ENCODE measurements at regions not wholly inside any gene's neighbourhood (a gene's known extent, or its start where the extent isn't known, plus 50 kb on each side); places are given as distances from the start of the nearest gene placed in this dataset.

DNA sequence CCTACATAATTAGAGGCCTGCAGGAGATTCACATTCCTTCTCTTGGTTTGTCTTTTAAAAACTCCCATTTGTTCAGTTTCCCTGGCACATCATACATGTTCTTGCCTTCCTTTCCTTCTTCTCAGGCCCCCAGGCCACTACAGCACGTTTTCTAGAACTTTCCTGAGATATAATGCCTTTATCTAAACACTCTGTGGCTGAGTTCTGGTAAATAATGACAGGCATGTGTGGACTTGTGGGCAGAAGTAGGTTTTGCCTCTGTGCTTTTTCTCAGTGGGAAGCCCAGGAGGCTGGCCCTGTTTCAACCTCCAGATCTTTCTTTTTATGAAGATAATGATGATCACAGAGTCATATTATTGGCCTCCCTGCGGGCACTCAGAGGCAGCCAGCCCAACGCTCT is 117.2 kb downstream of the TMX1 start:
- TF ChIP-seq, protein P1, sequence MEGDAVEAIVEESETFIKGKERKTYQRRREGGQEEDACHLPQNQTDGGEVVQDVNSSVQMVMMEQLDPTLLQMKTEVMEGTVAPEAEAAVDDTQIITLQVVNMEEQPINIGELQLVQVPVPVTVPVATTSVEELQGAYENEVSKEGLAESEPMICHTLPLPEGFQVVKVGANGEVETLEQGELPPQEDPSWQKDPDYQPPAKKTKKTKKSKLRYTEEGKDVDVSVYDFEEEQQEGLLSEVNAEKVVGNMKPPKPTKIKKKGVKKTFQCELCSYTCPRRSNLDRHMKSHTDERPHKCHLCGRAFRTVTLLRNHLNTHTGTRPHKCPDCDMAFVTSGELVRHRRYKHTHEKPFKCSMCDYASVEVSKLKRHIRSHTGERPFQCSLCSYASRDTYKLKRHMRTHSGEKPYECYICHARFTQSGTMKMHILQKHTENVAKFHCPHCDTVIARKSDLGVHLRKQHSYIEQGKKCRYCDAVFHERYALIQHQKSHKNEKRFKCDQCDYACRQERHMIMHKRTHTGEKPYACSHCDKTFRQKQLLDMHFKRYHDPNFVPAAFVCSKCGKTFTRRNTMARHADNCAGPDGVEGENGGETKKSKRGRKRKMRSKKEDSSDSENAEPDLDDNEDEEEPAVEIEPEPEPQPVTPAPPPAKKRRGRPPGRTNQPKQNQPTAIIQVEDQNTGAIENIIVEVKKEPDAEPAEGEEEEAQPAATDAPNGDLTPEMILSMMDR (IDR thresholded peaks at IDR 0.05): no peak
- TF ChIP-seq TCF12 (IDR thresholded peaks at IDR 0.05) (no peak), POLR2AphosphoS5 (IDR thresholded peaks at IDR 0.05; ENCODE audit: low read depth, low read length) (no peak), GABPA (IDR thresholded peaks at IDR 0.05; ENCODE audit: low read depth) (no peak), SIN3A (IDR thresholded peaks at IDR 0.05; ENCODE audit: borderline replicate concordance, low read depth, low read length) (no peak), NRF1 (IDR thresholded peaks at IDR 0.05; ENCODE audit: low read depth, low read length) (no peak), REST (IDR thresholded peaks at IDR 0.05; ENCODE audit: low read depth, low read length) (no peak), MAX (IDR thresholded peaks at IDR 0.05; ENCODE audit: low read depth) (no peak), FOSL2 (IDR thresholded peaks at IDR 0.05; ENCODE audit: borderline replicate concordance, low read depth) (no peak), CHD2 (IDR thresholded peaks at IDR 0.05; ENCODE audit: low read length, partially characterized antibody) (no peak), EP300 (IDR thresholded peaks at IDR 0.05; ENCODE audit: borderline replicate concordance in 1 of 2, low read depth in 1 of 2, low read length in 1 of 2) (no peak), MXI1 (IDR thresholded peaks at IDR 0.05; ENCODE audit: low read depth, low read length) (no peak), TAF1 (IDR thresholded peaks at IDR 0.05; ENCODE audit: borderline replicate concordance, low read depth, low read length) (no peak)
- TF ChIP-seq, protein P2, sequence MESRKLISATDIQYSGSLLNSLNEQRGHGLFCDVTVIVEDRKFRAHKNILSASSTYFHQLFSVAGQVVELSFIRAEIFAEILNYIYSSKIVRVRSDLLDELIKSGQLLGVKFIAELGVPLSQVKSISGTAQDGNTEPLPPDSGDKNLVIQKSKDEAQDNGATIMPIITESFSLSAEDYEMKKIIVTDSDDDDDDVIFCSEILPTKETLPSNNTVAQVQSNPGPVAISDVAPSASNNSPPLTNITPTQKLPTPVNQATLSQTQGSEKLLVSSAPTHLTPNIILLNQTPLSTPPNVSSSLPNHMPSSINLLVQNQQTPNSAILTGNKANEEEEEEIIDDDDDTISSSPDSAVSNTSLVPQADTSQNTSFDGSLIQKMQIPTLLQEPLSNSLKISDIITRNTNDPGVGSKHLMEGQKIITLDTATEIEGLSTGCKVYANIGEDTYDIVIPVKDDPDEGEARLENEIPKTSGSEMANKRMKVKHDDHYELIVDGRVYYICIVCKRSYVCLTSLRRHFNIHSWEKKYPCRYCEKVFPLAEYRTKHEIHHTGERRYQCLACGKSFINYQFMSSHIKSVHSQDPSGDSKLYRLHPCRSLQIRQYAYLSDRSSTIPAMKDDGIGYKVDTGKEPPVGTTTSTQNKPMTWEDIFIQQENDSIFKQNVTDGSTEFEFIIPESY (IDR thresholded peaks at IDR 0.05; ENCODE audit: borderline replicate concordance, low read depth): no peak

Measured in SK-N-SH (cell line).